ENCODE measurements at regions not wholly inside any gene's neighbourhood (a gene's known extent, or its start where the extent isn't known, plus 50 kb on each side); places are given as distances from the start of the nearest gene placed in this dataset.

- Histone ChIP-seq H3K79me2 (ENCODE audit: control insufficient read depth, insufficient read depth, low read length) (no peaks in the 10 kb centered on the region), H4K20me1 (ENCODE audit: control insufficient read depth, insufficient read depth) (no peaks in the 10 kb centered on the region), H3K4me2 (ENCODE audit: control insufficient read depth, insufficient read depth) (no peak overlapping the region), H3K9ac (ENCODE audit: control insufficient read depth, insufficient read depth, low read length) (no peak overlapping the region), H3K9me3 (replicated peaks; ENCODE audit: control insufficient read depth, insufficient read depth, low read length) (no peaks in the 10 kb centered on the region), H3K27me3 (replicated peaks in 1 of 2; ENCODE audit: control insufficient read depth in 2 of 2, insufficient read depth in 2 of 2, low read length in 1 of 2) (no peaks in the 10 kb centered on the region), H3K27ac (ENCODE audit: control insufficient read depth, insufficient read depth) (no peak overlapping the region), H3K4me1 (ENCODE audit: control insufficient read depth, insufficient read depth, low read length) (no peaks in the 10 kb centered on the region), H3K4me3 (no peak overlapping the region), H3K36me3 (ENCODE audit: control insufficient read depth in 2 of 2, insufficient read depth in 2 of 2, low read length in 1 of 2) (no peaks in the 10 kb centered on the region), H2AFZ (ENCODE audit: control insufficient read depth, low read depth, low read length) (no peak overlapping the region)
- 0% methylated on average over 2 of the region's 2 CpGs for WGBS (ENCODE audit: insufficient coverage, insufficient replicate concordance, low lambda C conversion rate, missing lambda C conversion rate)
- DNase-seq (ENCODE audit: low read depth, low spot score) (no peak), FAIRE-seq (no peak), ATAC-seq (no peak)
- intact Hi-C loops (cut with micrococcal nuclease; ENCODE audit: unreplicated experiment) = no loop called here
- SMC1A ChIA-PET (ENCODE audit: uncharacterized antibody, unreplicated experiment) = no interaction called here
- POLR2A ChIA-PET = no interaction called here
- no TSS peak for BruUV-seq (replicated peaks)
- in situ Hi-C loops (cut with MboI) = no loop called here
- RAD21 ChIA-PET (ENCODE audit: unreplicated experiment) = no interaction called here
- CTCF ChIA-PET = no interaction called here
- no peak for TF ChIP-seq BCL11A (IDR thresholded peaks at IDR 0.05; ENCODE audit: low read depth, low read length)
- TF ChIP-seq BACH1 (IDR thresholded peaks at IDR 0.05; ENCODE audit: borderline replicate concordance) = no peak
- no peak for TF ChIP-seq ZNF592 (IDR thresholded peaks at IDR 0.05)
- no peak for TF ChIP-seq BMI1 (IDR thresholded peaks at IDR 0.05; ENCODE audit: borderline replicate concordance)
- TF ChIP-seq ZBTB4 (CRISPR knock-in tag; IDR thresholded peaks at IDR 0.05) = no peak
- TF ChIP-seq EP300 (IDR thresholded peaks at IDR 0.05; ENCODE audit: borderline replicate concordance in 1 of 2, control insufficient read depth in 1 of 2, low read depth in 2 of 2, low read length in 2 of 2) = no peak
- TF ChIP-seq TBL1XR1 (IDR thresholded peaks at IDR 0.05; ENCODE audit: low read depth, low read length) = no peak
- no peak for TF ChIP-seq NFYA (IDR thresholded peaks at IDR 0.05; ENCODE audit: borderline replicate concordance, low read depth, low read length)
- no peak for TF ChIP-seq PAX5 (IDR thresholded peaks at IDR 0.05; ENCODE audit: borderline replicate concordance, low read depth, low read length)
- TF ChIP-seq PKNOX1 (IDR thresholded peaks at IDR 0.05) = no peak
- no peak for TF ChIP-seq BRCA1 (IDR thresholded peaks at IDR 0.05; ENCODE audit: low read depth, low read length)
- TF ChIP-seq ZBTB11 (CRISPR knock-in tag; IDR thresholded peaks at IDR 0.05) = no peak
Observed at GRCh38 chr4:18536428-18536827, 514.9 kb upstream of the LCORL start.

All from GM12878 (cell line).